GM04504 (cell line): ENCODE measurements at regions not wholly inside any gene's neighbourhood (a gene's known extent, or its start where the extent isn't known, plus 50 kb on each side); places are given as distances from the start of the nearest gene placed in this dataset.

Experiments
- DNase-seq: peaks from one replicate; pipeline ENCODE4 v3.0.0-alpha.2; 2012; ENCODE audit warnings: low read depth

DNA sequence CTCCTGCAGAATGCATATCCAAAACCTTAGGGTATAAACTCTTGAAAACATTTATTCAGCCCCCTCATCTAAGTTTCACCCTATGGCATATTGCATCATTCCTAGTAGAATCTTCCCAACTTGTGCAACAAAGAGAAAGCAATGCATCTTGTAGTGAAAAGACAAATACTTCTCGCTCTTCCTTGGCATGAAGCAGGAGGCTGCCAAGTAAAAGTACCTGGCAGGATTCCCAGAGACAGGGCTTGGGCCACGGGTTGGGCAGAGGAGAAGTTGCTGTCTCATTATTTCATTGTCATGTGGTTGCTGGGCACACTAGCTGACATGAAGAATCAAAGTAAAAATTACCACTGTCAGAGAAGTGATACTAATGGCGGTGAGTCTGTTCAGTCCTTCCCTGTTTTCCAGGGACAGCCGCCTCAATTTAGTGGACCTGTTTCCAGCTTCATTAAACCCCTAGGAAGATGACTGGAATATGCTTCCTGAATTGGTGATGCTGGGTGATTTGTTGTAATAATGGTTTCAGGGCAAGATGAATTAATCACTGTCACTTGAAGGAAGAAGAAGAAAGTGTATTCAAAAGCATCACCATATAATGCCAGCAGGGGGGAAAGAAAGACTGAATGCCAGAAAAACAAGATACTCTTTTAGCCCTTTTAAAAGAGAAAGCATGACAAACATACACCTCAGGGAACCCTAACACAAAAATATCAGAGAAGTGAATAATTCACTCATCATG lies 380.5 kb upstream of the IGFBP7 start:
- no peak for DNase-seq

GRCh38 chr4:57488366-57489162 lies 378.4 kb upstream of the IGFBP7 start:
- no peak for DNase-seq

- DNase-seq, result no peak
Measured at GRCh38 chr4:57475424-57475823, 365.2 kb upstream of the IGFBP7 start.

DNA sequence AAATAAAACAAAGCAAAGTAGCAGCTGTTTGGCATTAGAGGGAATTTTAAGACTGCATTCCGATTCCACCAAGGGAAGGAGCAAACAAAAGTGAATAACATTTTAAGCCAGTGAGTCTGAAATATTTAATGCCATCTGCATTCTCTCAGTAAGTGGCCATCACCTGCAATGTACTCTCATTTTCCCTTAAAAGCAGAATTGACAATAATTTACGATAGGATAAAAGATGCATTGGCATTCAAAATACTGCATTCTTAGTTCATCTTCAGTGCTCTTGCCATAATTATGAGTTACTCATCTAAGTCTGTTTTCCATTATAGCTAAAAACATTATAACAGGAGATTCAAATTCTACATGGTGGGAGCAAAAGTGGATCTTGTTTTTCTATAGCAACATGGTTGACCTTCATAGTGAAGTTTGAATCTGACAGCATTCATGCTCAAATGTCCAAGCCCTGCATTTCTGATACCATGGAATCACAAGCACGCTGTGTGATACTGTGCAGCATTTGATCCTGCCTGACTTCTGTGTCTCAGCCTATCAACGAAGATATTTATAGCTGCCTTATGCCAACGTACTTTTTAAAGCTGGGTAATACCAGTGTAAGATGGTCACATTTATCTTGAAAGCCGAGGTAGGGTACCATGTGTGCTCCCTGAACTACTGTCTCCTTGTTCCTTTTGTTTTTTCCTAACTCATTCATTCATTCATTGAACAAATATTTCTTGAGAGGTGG lies 355.3 kb upstream of the IGFBP7 start:
- no peak for DNase-seq

DNA sequence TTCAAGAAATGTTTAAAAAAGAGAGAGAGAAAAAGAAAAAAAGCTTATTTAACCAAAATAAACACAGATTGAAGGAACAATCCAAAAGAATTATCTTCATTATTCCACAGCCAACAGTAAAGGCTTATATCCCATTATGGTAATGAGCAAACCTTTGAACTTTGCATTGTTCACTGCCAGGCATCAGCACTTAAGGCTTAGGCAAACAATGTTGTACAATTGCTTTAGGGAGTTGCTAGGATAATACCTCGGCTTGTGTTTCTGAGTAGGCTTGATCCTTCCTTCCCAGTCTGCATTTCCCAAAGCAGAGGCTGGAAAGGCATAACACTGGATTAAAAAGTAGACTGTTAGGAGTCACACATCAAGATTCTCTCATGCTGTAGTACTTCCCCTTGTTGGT lies 352.7 kb upstream of the IGFBP7 start:
- no peak for DNase-seq

DNA sequence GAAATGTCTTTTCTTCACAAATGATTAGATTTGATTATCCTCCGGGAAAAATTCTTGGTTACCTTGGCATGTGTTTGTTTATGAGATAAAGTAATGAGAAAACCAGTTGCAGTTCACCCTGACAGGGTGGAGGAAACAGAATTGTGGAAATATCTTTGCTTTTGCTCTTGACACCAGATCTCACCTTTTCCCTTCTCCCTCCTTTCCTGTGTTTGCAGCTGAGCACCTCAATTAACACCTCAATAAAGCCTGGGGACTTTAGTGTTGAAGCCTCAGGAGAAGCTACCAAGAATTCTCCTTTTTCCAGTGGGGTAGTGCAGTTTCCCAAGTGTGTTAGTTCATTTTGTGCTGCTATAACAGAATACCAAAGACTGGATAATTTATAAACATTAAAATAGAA lies 350.8 kb upstream of the IGFBP7 start:
- no peak for DNase-seq

GRCh38 chr4:57448901-57449300 lies 338.7 kb upstream of the IGFBP7 start:
- no peak for DNase-seq

DNA sequence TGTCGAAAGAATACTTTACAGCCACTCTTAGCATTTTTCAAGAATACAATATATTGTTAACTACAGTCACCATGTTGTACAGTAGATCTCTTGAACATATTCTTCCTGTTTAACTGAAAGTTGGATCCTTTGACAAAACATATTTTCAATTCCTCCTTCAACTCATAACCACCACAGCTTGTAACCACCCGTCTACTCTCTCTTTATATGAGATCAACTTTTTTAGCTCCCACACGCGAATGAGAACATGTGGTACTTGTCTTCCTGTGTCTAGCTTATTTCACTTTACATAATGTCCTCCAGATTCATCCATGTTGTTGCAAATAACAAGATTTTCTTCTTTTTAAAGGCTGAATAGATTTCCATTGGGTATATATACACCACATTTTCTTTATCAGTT lies 338.3 kb upstream of the IGFBP7 start:
- DNase-seq, result no peak

DNA sequence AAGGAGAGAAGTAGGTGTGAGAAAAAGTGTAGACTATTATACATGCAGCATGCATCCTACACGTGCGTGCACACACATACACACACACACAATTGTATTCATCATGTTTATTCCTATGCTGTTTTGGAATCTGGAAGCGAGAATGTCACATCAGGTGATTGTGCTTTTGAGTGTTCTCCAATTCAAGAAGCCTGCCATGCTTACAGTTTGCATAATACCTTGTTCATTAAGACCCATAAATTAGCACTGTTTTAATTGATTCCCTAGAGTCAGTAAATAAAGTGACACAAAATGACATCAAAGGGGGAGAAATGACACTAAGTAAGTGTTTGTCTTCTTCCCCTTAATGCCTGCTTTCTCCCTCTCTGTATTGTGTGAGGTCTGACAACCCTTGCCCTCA lies 336.1 kb upstream of the IGFBP7 start:
- no peak for DNase-seq

- DNase-seq, result no peak
Measured at GRCh38 chr4:57445686-57446085, 335.5 kb upstream of the IGFBP7 start.

- no peak for DNase-seq
Measured at GRCh38 chr4:57444671-57445070, 334.5 kb upstream of the IGFBP7 start.

DNA sequence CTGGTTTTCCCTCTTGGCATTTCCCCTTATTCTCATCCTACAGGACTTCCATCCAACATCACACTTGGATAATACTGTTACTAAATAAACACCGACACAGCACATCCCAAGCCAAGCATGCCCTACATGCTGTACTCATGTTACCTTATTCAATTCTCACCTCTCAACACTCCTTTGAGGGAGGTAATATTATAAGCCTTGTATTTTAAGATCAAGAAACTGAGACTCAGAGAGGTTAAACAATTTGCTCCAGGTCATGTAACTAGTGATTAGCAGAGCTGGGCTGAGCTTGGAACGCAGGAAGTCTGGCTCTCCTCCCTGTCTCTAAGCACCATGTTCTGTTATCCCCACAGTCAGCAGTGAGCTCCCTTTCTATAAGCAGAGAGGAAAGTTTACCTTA lies 333.6 kb upstream of the IGFBP7 start:
- DNase-seq, result no peak

- DNase-seq, result no peak
Measured at GRCh38 chr4:57443308-57443707, 333.1 kb upstream of the IGFBP7 start.

- DNase-seq, result no peak
Measured at GRCh38 chr4:57442831-57443291, 332.7 kb upstream of the IGFBP7 start.

DNA sequence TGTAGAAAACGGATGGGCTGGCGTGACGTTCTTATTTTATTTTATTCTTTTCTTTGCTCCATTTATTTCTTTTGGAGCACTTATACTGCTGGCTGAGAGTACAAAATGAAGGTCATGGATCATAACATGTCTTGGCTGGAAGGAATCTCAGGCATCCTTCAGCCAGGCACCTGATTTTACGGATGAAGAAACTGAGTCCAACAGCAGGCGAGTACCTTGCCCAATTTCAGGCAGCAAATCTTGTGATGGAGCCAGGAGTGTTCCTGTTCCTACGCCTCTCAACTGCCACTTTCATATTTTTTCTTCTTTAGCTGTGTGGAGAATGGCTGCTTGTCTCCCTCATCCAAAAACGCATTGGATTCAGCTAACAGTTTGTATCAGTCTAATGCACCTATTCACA lies 332.1 kb upstream of the IGFBP7 start:
- DNase-seq, result no peak

DNA sequence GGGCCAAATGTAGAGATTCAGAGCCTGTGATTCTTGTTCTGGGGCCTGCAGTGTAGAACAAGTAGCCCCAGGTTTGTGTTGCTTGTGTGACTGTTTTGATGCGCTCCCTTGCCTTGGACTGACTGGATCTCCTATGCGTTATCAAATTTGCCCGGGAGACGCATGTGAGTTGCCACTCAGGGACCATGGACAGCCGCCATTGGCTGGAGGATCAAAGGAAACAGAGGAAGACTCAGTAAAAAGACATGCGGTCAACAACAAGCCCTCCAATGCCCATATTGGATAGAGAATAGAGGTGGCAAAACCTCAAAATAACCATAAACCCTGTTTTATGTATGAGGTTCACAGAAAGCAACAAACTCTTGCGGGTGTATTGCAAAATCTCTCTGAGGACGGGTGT lies 327.5 kb upstream of the IGFBP7 start:
- DNase-seq, result no peak

- no peak for DNase-seq
Measured at GRCh38 chr4:57435300-57435699, 325.1 kb upstream of the IGFBP7 start.

DNA sequence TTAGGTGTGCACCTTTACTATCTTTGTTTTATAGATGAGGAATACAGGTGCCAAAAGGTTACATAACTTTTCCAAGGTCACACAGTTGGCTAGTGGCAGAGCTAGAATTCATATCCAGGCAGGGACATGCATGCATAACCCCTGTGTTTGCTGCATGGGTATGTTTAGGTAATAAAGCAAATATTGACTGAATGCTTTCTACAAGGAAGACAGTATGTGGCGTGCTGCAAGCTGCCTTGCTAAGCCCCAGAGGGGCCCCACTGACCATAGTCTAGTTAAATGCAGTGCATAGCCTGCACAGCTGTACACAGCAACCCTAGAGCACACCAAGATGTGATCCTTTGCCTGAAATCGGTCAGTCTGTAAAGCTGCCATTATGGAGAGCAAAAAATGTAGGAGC lies 320.5 kb upstream of the IGFBP7 start:
- no peak for DNase-seq

- DNase-seq, result peak; percentile 44
Measured at GRCh38 chr4:57426779-57427395, 316.7 kb upstream of the IGFBP7 start.

GRCh38 chr4:57425610-57426009 lies 315.4 kb upstream of the IGFBP7 start:
- DNase-seq, result no peak

- peak; percentile 76 for DNase-seq
Measured at GRCh38 chr4:57424232-57424897, 314.2 kb upstream of the IGFBP7 start.

GRCh38 chr4:57418133-57418532 lies 307.9 kb upstream of the IGFBP7 start:
- DNase-seq, result no peak
